HEK293T (cell line): ENCODE measurements at regions not wholly inside any gene's neighbourhood (a gene's known extent, or its start where the extent isn't known, plus 50 kb on each side); places are given as distances from the start of the nearest gene placed in this dataset.

Experiments
- CTCF ChIA-PET: fragments of 350-600 bp; formaldehyde crosslinking; extraction: SDS; loops from one replicate; lab custom pipeline; 2021; ENCODE audit warnings: antibody characterized with exemption, inconsistent platforms; lab: Yijun Ruan, JAX
- POLR2A ChIA-PET: fragments of 350-600 bp; formaldehyde crosslinking; extraction: SDS; loops from one replicate; lab custom pipeline; 2020; ENCODE audit warnings: antibody characterized with exemption, inconsistent platforms; lab: Yijun Ruan, JAX
- DNase-seq: peaks from one replicate; pipeline ENCODE4 v3.0.0; 2012; ENCODE audit warnings: mixed read lengths; ENCODE audit errors: extremely low spot score
- ARNT ChIP-seq: fragments of 450-650 bp; IDR thresholded peaks from 2 replicates; pipeline ENCODE4 v1.6.1; 2017; ENCODE audit warnings: mild to moderate bottlenecking
- BHLHE40 ChIP-seq: fragments of 450-650 bp; IDR thresholded peaks from 2 replicates; pipeline ENCODE4 v1.6.1; 2016; ENCODE audit warnings: mild to moderate bottlenecking, moderate library complexity, borderline replicate concordance
- CTBP1 ChIP-seq: fragments of 450-650 bp; IDR thresholded peaks from 2 replicates; pipeline ENCODE4 v1.6.1; 2016; ENCODE audit warnings: borderline replicate concordance
- ELF4 ChIP-seq: fragments of 450-650 bp; IDR thresholded peaks from 2 replicates; pipeline ENCODE4 v1.6.1; 2017; ENCODE audit warnings: antibody characterized with exemption
- FOXA1 ChIP-seq: fragments of 450-650 bp; IDR thresholded peaks from 2 replicates; pipeline ENCODE4 v1.6.1; 2016; ENCODE audit warnings: mild to moderate bottlenecking
- FOXK2 ChIP-seq: fragments of 450-650 bp; IDR thresholded peaks from 2 replicates; pipeline ENCODE4 v1.6.1; 2016; ENCODE audit warnings: mild to moderate bottlenecking
- FOXM1 ChIP-seq: fragments of 450-650 bp; IDR thresholded peaks from 2 replicates; pipeline ENCODE4 v1.6.1; 2017; ENCODE audit warnings: mild to moderate bottlenecking, borderline replicate concordance
- HDGF ChIP-seq: fragments of 450-650 bp; IDR thresholded peaks from 2 replicates; pipeline ENCODE4 v1.6.1; 2017; ENCODE audit warnings: antibody characterized with exemption, borderline replicate concordance
- L3MBTL2 ChIP-seq: fragments of 450-650 bp; conservative IDR thresholded peaks from 2 replicates; pipeline ENCODE4 v1.6.1; 2016; ENCODE audit warnings: mild to moderate bottlenecking
- LEF1 ChIP-seq: fragments of 450-650 bp; IDR thresholded peaks from 2 replicates; pipeline ENCODE4 v1.6.1; 2017; ENCODE audit warnings: mild to moderate bottlenecking, borderline replicate concordance
- NFRKB ChIP-seq: fragments of 450-650 bp; IDR thresholded peaks from 2 replicates; pipeline ENCODE4 v1.6.1; 2016; ENCODE audit warnings: mild to moderate bottlenecking, moderate library complexity
- SP1 ChIP-seq: fragments of 450-650 bp; IDR thresholded peaks from 2 replicates; pipeline ENCODE4 v1.6.1; 2017
- SUZ12 ChIP-seq: fragments of 450-650 bp; IDR thresholded peaks from 2 replicates; pipeline ENCODE4 v1.6.1; 2016; ENCODE audit warnings: mild to moderate bottlenecking
- TARDBP ChIP-seq: fragments of 450-650 bp; IDR thresholded peaks from 2 replicates; pipeline ENCODE4 v1.6.1; 2016
- ZNF384 ChIP-seq: fragments of 450-650 bp; IDR thresholded peaks from 2 replicates; pipeline ENCODE4 v1.6.1; 2016
- TF ChIP-seq, protein P1 (sequence below): fragments of 450-650 bp; IDR thresholded peaks from 2 replicates; pipeline ENCODE4 v1.6.1; 2016

DNA sequence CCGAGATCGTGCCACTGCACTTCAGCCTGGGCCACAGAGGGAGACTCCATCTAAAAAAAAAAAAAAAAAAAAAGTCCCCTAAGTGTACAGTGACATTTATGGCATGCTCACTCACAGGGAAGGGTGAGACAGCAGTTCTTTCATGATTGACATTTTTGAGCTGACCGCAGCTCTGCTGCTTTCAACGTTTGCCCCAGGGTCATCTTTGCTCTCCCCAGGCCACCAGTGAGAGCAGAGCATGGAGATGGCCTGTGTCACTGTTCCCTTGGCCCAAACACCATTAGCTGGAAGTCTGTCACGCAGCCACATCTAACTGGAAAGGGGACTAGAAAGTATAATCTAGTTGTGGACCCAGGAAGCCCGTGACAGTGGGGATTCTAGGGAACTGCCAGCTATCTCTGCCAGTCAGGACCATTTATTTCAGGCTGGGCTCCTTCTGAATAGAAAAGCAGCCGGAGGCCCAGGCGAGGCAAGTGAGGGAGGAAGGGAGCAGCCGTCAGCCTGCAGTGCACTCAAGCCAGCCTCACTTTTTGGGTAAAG, 193.4 kb upstream of the HES1 start:
- POLR2A ChIA-PET: no interaction called here
- CTCF ChIA-PET: no interaction called here
- DNase-seq: no peak
- TF ChIP-seq BHLHE40 (no peak), LEF1 (no peak), FOXK2 (no peak), NFRKB (no peak), ARNT (no peak), FOXM1 (no peak), L3MBTL2 (no peak), FOXA1 (no peak), SUZ12 (no peak), CTBP1 (no peak), ZNF384 (no peak)
- TF ChIP-seq, protein P1, sequence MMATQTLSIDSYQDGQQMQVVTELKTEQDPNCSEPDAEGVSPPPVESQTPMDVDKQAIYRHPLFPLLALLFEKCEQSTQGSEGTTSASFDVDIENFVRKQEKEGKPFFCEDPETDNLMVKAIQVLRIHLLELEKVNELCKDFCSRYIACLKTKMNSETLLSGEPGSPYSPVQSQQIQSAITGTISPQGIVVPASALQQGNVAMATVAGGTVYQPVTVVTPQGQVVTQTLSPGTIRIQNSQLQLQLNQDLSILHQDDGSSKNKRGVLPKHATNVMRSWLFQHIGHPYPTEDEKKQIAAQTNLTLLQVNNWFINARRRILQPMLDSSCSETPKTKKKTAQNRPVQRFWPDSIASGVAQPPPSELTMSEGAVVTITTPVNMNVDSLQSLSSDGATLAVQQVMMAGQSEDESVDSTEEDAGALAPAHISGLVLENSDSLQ: no peak

DNA sequence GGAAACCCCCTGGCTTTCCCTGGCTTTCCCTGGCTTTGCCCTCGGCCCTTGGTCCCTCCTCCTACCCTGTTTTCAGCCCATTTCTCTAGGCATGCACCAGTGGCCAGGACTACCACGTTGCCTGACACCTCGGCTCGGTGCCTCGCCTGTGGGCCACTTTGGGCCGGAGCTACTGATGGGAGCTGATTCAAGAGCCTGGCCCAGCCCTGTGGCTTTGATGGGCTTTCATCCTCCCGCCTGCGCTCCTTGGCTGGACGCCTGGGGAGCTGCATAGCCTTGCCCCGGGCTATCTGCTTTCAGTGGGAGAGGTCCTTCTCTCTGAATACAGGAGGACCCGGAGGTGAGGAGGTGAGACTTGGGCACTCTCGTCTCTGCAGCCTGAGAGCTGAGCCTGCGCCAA, 192.7 kb upstream of the HES1 start:
- DNase-seq: no peak
- ChIA-PET CTCF (interaction anchor here (1.2 kb wide), 1 partner anchor 11 kb away, joined by 4 read pairs; no protein-coding TSS in a partner anchor), POLR2A (no interaction called here)
- no peak for TF ChIP-seq TARDBP
- TF ChIP-seq, protein P1: no peak
- no peak for TF ChIP-seq L3MBTL2
- TF ChIP-seq LEF1: no peak
- TF ChIP-seq FOXM1: no peak
- TF ChIP-seq ZNF384: no peak
- TF ChIP-seq HDGF: no peak
- TF ChIP-seq ELF4: no peak
- no peak for TF ChIP-seq BHLHE40
- no peak for TF ChIP-seq FOXK2
- TF ChIP-seq ARNT: no peak
- no peak for TF ChIP-seq FOXA1
- TF ChIP-seq NFRKB: no peak
- TF ChIP-seq CTBP1: no peak
- no peak for TF ChIP-seq SUZ12
- no peak for TF ChIP-seq SP1

DNA sequence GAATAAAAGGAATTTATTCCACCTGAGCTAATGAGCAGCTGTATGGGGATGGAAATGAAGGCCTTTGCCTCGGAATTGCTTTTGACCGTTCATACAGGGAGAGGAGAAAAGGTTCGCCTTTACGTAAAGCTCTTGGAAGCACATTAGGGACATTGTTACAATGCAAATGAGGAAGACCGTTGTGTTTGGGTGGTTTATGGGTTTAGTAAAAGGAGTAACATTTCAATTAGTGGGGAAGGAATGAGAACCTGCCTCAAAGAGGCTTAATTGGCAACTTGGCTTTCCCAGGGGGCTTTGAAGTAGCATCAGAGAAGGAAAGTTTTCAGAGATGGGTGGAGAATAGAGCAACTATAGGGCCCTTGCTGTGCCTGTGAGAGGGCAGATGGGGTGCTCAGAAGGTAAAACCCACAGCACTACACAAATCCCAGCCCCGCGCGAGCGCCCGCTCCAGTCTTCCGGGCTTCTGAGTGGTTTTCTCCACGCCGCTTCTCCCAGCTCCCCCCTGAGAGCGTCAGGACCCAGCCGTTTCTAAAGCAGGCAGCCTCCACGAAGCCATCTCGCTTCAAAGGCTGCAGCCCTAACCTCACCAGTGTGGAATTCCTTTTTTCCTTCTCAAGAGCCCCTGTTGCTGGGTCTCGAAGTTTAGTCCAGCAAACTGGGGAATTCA, 192.0 kb upstream of the HES1 start:
- TF ChIP-seq ZNF384: no peak
- TF ChIP-seq, protein P1: no peak
- no peak for TF ChIP-seq SP1
- TF ChIP-seq CTBP1: no peak
- TF ChIP-seq L3MBTL2: no peak
- no peak for TF ChIP-seq BHLHE40
- TF ChIP-seq ELF4: no peak
- no peak for TF ChIP-seq TARDBP
- TF ChIP-seq HDGF: no peak
- TF ChIP-seq LEF1: no peak
- no peak for TF ChIP-seq FOXA1
- no peak for TF ChIP-seq SUZ12
- TF ChIP-seq FOXK2: no peak
- TF ChIP-seq ARNT: no peak
- TF ChIP-seq NFRKB: no peak
- TF ChIP-seq FOXM1: no peak
- POLR2A ChIA-PET: no interaction called here
- CTCF ChIA-PET: interaction anchor here (1.2 kb wide), 1 partner anchor 12 kb away, joined by 4 read pairs; no protein-coding TSS in a partner anchor
- no peak for DNase-seq

DNA sequence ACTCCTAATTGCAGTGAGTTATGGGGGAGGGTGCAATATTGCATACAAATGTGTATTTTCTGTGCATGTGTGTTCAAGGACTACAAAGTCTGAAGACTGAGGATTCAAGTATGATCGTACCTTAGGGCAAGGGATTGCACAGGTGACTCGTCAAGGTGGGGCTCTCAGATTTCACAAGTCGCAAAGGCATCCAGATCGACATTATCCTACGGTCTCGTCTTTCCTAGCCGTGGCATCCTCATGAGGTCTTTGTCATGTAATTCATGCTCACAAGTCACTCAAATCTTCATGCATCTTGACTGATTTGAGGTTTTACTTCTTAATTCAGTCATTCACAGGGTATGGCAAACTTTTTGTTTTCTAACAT, 191.4 kb upstream of the HES1 start:
- TF ChIP-seq FOXM1 (no peak), ARNT (no peak), TARDBP (no peak), ZNF384 (no peak), SP1 (no peak), NFRKB (no peak), LEF1 (no peak), CTBP1 (no peak), ELF4 (no peak), FOXK2 (no peak), SUZ12 (no peak), HDGF (no peak), L3MBTL2 (no peak), FOXA1 (no peak), BHLHE40 (no peak)
- TF ChIP-seq, protein P1: no peak
- no peak for DNase-seq
- POLR2A ChIA-PET: no interaction called here
- CTCF ChIA-PET: interaction anchor here (0.8 to 1.2 kb wide), 2 partner anchors 12 to 74 kb away, joined by 3 to 4 read pairs; no protein-coding TSS in a partner anchor

DNA sequence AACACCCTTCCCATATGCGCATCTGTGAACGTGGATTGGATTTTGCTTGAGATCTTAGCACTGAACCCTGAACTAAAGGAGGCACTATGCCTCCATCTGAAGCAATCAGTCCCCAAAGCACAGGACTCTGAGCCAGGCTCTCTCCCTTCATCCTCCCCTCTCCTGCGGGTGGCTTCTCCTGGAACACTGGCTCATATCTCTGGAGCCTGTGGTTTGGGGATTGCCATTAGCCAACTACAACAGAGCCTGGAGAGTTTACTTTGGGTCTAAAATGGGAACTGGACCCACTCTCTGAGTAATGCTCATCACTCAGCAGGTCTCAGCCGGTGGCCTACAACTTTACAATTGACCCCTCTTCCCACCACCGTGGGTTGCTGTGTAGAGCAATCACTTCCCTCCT, 190.8 kb upstream of the HES1 start:
- ChIA-PET CTCF (interaction anchor here (0.8 kb wide), 1 partner anchor 74 kb away, joined by 3 read pairs; no protein-coding TSS in a partner anchor), POLR2A (no interaction called here)
- TF ChIP-seq BHLHE40 (no peak), FOXA1 (no peak), CTBP1 (no peak), TARDBP (no peak), ELF4 (no peak), L3MBTL2 (no peak), FOXM1 (no peak), ZNF384 (no peak), ARNT (no peak), HDGF (no peak), SUZ12 (no peak), NFRKB (no peak), SP1 (no peak), LEF1 (no peak), FOXK2 (no peak)
- TF ChIP-seq, protein P1: no peak
- DNase-seq: no peak
